GM21526 (cell line): ENCODE measurements at regions not wholly inside any gene's neighbourhood (a gene's known extent, or its start where the extent isn't known, plus 50 kb on each side); places are given as distances from the start of the nearest gene placed in this dataset.
A peak's percentile ranks its signal among the peaks of the same experiment; 100 is the strongest.
"Not testable (repeated sequence)": the region's sequence is repeated elsewhere in the genome, so short reads cannot be mapped to it uniquely, and the experiment has no call there.

Experiments
- ATAC-seq: cut with Tn5 transposase; IDR thresholded peaks from one replicate; pipeline ENCODE4 v1.9.1; 2021; ENCODE audit warnings: moderate library complexity; ENCODE audit not compliant: unreplicated experiment, low FRiP score

GRCh38 chr21:25281134-25281533 is 326.1 kb downstream of the MRPL39 start:
- ATAC-seq: no peak

DNA sequence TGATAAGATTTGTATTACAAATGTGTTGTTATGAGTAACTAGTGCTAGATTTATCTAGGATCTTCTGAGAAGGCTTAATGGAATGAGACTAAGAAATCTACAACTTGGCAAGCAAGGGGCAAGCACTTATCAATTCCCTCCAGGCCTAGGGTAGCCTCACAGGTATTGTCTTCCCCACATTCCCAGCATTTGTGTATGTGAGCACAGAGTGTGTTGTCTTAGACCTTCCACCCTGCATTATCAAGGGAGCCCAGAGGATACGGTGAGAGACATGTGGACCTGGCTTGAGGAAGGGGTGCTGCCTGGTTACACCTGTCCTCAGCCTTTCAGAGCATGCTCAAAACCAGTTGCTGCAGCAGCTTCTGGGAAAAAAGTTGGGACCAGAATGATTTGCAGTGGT is 327.2 kb downstream of the MRPL39 start:
- no peak for ATAC-seq

GRCh38 chr21:25273959-25274358 is 333.3 kb downstream of the MRPL39 start:
- no peak for ATAC-seq

GRCh38 chr21:25254491-25255174 is 352.6 kb downstream of the MRPL39 start:
- no peak for ATAC-seq

- no peak for ATAC-seq
These were observed 360.7 kb downstream of the MRPL39 start for GRCh38 chr21:25246546-25246945.

DNA sequence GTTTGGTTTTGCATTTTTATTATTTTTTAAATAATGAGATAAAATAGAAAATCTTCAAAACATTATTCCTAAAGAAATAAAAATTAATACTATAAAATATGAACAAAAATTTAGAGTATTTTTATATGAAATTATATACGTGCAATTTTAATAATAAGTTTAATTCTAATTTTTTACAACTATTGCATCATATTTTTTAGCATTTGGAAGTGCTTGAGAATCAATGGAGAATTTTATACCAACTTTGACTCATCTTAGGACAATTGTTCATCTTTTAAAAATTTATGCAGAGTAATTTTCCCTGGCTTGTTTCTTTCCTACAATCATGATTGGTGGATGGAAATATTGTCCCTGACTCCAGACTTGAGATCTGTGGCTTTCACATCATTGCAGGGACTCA is 362.5 kb downstream of the MRPL39 start:
- no peak for ATAC-seq

GRCh38 chr21:25243808-25244207 is 363.5 kb downstream of the MRPL39 start:
- ATAC-seq: no peak

DNA sequence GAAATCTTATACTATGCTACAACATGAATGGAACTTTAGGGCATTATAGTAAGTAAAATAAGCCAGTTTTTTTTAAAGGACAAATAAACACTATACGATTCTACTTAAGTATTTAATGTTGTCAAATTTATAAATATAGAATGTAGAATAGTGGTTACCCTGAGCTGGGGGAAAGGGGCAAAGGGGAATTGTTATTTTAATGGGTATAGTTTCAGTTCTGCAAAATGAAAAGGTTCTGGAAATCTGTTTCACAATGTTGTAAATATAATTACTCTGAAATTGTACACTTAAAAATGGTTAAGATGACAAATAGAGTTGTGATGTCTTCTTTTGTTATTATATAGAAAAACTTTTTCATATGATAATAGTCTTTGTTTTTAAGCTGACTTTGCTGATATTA is 366.3 kb downstream of the MRPL39 start:
- no peak for ATAC-seq

- peak; percentile 84 for ATAC-seq
These were observed 372.2 kb downstream of the MRPL39 start for GRCh38 chr21:25234857-25235801.

DNA sequence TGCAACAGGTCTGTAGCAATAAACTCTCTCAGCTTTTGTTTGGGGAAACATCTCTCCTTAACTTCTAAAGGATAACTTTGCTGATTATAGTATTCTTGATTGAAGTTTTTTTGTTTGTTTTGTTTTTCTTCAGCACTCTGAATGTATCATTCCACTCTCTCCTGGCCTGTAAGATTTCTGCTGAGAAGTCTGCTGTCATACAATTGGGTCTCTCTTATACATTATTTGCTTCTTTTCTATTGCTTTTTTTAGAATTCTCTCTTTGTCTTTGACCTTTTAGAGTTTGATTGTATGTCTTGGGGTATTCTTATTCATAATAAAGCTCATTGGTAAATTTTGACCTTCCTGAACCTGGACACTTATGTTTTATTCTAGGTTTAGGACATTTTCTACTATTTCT is 386.3 kb downstream of the MRPL39 start:
- no peak for ATAC-seq

GRCh38 chr21:25220169-25220568 is 387.1 kb downstream of the MRPL39 start:
- no peak for ATAC-seq

DNA sequence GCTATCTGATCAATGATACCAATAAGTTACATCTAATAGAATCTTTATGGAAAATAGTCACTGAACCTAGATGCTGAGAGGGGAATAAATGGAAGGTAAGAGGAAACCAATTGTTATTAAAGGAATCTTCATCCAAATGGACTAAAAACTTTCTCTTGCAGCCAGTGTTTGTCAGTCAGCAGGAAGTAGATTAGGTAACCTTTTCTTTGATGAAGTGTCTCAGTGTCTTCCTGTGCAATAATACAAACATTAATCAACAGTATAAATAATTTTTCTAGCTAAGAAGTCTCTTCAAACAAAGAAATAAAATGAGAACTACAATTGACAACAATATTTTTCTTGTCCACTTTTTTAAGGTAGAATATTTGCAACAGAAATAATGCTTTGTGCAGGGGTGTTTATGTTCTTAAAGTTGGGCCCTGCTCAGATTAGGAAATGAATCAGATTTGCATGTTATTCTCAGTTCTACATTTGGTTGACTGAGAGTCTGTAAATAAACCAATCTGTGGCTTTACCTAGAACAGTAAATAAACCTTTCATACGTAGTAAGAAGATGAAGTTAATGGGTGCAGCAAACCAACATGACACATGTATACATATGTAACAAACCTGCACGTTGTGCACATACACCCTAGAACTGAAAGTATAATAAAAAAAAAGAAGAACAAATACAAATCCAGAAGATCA is 391.4 kb downstream of the MRPL39 start:
- peak; percentile 96 for ATAC-seq

DNA sequence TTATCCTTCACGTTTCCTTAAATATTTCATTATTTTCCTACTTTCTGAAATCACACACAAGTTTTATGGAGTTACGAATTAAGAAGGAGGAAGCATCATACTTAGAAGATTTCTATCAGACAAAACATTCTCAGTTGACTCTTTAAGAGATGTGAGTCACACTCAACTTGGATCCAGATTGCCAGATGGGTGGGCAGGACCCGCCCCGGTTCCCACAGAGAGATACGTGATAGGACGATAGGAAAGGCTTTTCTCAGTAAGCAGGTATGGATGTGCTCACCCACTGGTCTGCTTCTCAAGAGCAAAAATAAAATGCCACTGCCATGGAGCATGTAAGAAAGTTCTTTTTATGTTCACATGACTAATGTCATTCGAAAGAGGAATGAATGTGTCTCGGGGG is 392.6 kb downstream of the MRPL39 start:
- no peak for ATAC-seq

DNA sequence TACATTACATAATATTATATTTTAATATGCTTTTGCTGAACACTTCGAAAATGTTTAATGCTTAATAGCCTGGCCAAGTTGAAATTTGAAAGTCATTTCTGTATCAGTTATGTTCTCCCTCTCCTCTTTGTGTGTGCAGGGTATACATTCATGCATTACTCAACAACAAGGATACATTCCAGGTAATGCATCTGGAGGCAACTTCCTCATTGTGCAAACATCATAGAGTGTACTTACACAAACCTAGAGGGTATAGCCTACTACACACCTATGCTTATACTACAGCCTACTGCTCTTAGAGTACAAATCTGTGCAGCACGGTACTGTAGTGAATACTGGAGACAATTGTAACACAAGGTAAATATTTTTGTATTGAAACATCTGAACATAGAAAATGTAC is 407.3 kb downstream of the MRPL39 start:
- ATAC-seq: no peak

DNA sequence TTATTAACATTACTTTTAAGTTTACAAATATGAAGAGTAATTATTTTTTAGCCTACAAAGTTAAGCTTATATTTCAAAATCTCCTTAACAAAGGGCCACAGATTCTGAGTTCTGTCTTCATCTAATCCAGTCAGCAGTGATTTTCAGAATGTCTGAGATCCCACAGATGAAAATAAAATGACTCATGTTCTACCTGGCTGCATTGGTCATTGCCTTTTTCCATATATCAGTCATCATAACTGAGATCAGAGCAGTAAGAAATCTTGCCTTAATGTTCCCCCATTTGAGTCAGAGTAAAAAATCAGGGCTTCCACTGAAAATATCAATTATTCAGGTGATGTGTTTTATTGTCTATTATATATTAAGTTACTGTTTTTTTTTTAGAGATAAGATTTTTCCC is 416.1 kb downstream of the MRPL39 start:
- peak; percentile 66 for ATAC-seq

- no peak for ATAC-seq
These were observed 417.8 kb downstream of the MRPL39 start for GRCh38 chr21:25189497-25189896.

GRCh38 chr21:25188677-25189079 is 418.6 kb downstream of the MRPL39 start:
- ATAC-seq: peak; percentile 50

GRCh38 chr21:25186273-25186672 is 421.0 kb downstream of the MRPL39 start:
- no peak for ATAC-seq

GRCh38 chr21:25183577-25183976 is 423.7 kb downstream of the MRPL39 start:
- no peak for ATAC-seq

- ATAC-seq: not testable (repeated sequence)
These were observed 425.6 kb downstream of the MRPL39 start for GRCh38 chr21:25181690-25182089.

- no peak for ATAC-seq
These were observed 428.2 kb downstream of the MRPL39 start for GRCh38 chr21:25179116-25179515.
